Naive thymus-derived CD4-positive, alpha-beta T cell (primary cell): ENCODE measurements at regions not wholly inside any gene's neighbourhood (a gene's known extent, or its start where the extent isn't known, plus 50 kb on each side); places are given as distances from the start of the nearest gene placed in this dataset.

Source experiments
- ATAC-seq: fragments of 150-1000 bp; cut with Tn5 transposase; 2 replicates; pipeline ENCODE4 v1.10.0; 2021; ENCODE audit warnings: mild to moderate bottlenecking, moderate library complexity
- CTCF ChIA-PET: fragments of 350-600 bp; sonication (Branson Sonifier 250); formaldehyde crosslinking; loops from one replicate; lab custom pipeline; 2021; ENCODE audit warnings: antibody characterized with exemption; lab: Charles Lee
- POLR2A ChIA-PET: fragments of 350-600 bp; sonication (Branson Sonifier 250); formaldehyde crosslinking; loops from one replicate; lab custom pipeline; 2021; ENCODE audit warnings: antibody characterized with exemption, inconsistent platforms; lab: Charles Lee
- DNase-seq, 9 donors: peaks; one replicate each; pipeline versions ENCODE4 v3.0.0 to v3.0.0-alpha.2; 2020 to 2022; ENCODE audit warnings: mixed read lengths in 1 of 9
- H3K27ac ChIP-seq: one replicate; pipeline ENCODE4 v1.7.0; 2013; ENCODE audit warnings: mild to moderate bottlenecking, low read depth, low read length, moderate library complexity
- H3K27me3 ChIP-seq, 2 donors: one replicate each; pipeline ENCODE4 v1.7.0; 2013; ENCODE audit warnings: low read length in 2 of 2, mild to moderate bottlenecking in 2 of 2, moderate library complexity in 2 of 2; ENCODE audit not compliant: control insufficient read depth in 2 of 2, insufficient read depth in 2 of 2
- H3K36me3 ChIP-seq, 3 experiments: 1 replicate in 2 of 3; 2 replicates in 1 of 3; pipeline ENCODE4 v1.7.0; 2013; ENCODE audit warnings: low read length in 3 of 3, mild to moderate bottlenecking in 3 of 3, moderate library complexity in 1 of 3; ENCODE audit not compliant: insufficient read depth in 3 of 3, control insufficient read depth in 2 of 3
- H3K4me1 ChIP-seq, 2 donors: one replicate each; pipeline ENCODE4 v1.7.0; 2013; ENCODE audit warnings: low read length in 2 of 2, mild to moderate bottlenecking in 2 of 2, moderate library complexity in 1 of 2; ENCODE audit not compliant: control insufficient read depth in 2 of 2, insufficient read depth in 2 of 2
- H3K4me3 ChIP-seq: 2 replicates; pipeline ENCODE4 v1.7.0; 2013; ENCODE audit warnings: mild to moderate bottlenecking, low read length
- H3K9me3 ChIP-seq, 3 experiments: 1 replicate in 2 of 3; 2 replicates in 1 of 3; pipeline ENCODE4 v1.7.0; 2013; ENCODE audit warnings: low read length in 3 of 3; ENCODE audit not compliant: control insufficient read depth in 2 of 3
- H3K27ac Mint-ChIP-seq, 9 donors: one replicate each; pipeline ENCODE4 v1.8.0; 2020 to 2022; ENCODE audit warnings: mixed read lengths in 9 of 9, mild to moderate bottlenecking in 8 of 9, moderate library complexity in 5 of 9, inconsistent platforms in 2 of 9
- H3K27me3 Mint-ChIP-seq, 5 donors: one replicate each; pipeline ENCODE4 v1.8.0; 2021 to 2022; ENCODE audit warnings: mixed read lengths in 5 of 5, mild to moderate bottlenecking in 1 of 5
- H3K36me3 Mint-ChIP-seq, 5 donors: one replicate each; pipeline ENCODE4 v1.8.0; 2020 to 2022; ENCODE audit warnings: mixed read lengths in 5 of 5, mild to moderate bottlenecking in 3 of 5, inconsistent platforms in 1 of 5
- H3K4me1 Mint-ChIP-seq, 7 donors: one replicate each; pipeline ENCODE4 v1.8.0; 2020 to 2022; ENCODE audit warnings: mixed read lengths in 7 of 7, mild to moderate bottlenecking in 3 of 7, inconsistent platforms in 1 of 7
- H3K4me3 Mint-ChIP-seq, 10 donors: one replicate each; pipeline ENCODE4 v1.8.0; 2020 to 2022; ENCODE audit warnings: mild to moderate bottlenecking in 10 of 10, mixed read lengths in 10 of 10, moderate library complexity in 6 of 10, inconsistent platforms in 2 of 10
- H3K9me3 Mint-ChIP-seq, 11 donors: one replicate each; pipeline ENCODE4 v1.8.0; 2020 to 2022; ENCODE audit warnings: mixed read lengths in 11 of 11, mild to moderate bottlenecking in 4 of 11, inconsistent platforms in 1 of 11, moderate library complexity in 1 of 11
- intact Hi-C, 2 donors: fragments of 100-400 bp; cut with micrococcal nuclease; formaldehyde crosslinking; loops; one replicate each; pipeline ENCODE4 v1.15.1; 2023

GRCh38 chr2:64212801-64213321 is 68.6 kb upstream of the PELI1 start:
- Mint-ChIP-seq H3K27ac (peak overlapping the region in 8 of 9 donors; percentile 67 to 96 (median 92)), H3K4me1 (peaks cover 33 to 76% (median 59%) of the 10 kb centered on the region in 7 donors), H3K4me3 (peak overlapping the region in 5 of 10 donors; percentile 33 to 80 (median 75)), H3K27me3 (no peaks in the 10 kb centered on the region), H3K9me3 (peaks cover 0 to 5% (median 0%) of the 10 kb centered on the region in 11 donors), H3K36me3 (peaks cover 0 to 20% (median 0%) of the 10 kb centered on the region in 5 donors)
- Histone ChIP-seq H3K4me1 (peaks cover 20 to 37% of the 10 kb centered on the region in 2 donors), H3K36me3 (no peaks in the 10 kb centered on the region), H3K27ac (no peak overlapping the region), H3K27me3 (no peaks in the 10 kb centered on the region), H3K4me3 (no peak overlapping the region), H3K9me3 (no peaks in the 10 kb centered on the region)
- POLR2A ChIA-PET = interaction anchor here (0.6 to 1.1 kb wide), 2 partner anchors 16 to 70 kb away, joined by 4 to 5 read pairs; no protein-coding TSS in a partner anchor
- CTCF ChIA-PET = interaction anchor here (0.6 to 1.5 kb wide), 3 partner anchors 115 to 647 kb away, joined by 3 to 4 read pairs (median 4); no protein-coding TSS in a partner anchor
- ATAC-seq = peak; percentile 67
- intact Hi-C loops = loop anchor here in 1 of 2 donors (1.0 to 5.0 kb wide), 7 partner anchors 9 to 356 kb away; no protein-coding TSS in a partner anchor
- DNase-seq = peak in 1 of 9 donors; percentile 54

DNA sequence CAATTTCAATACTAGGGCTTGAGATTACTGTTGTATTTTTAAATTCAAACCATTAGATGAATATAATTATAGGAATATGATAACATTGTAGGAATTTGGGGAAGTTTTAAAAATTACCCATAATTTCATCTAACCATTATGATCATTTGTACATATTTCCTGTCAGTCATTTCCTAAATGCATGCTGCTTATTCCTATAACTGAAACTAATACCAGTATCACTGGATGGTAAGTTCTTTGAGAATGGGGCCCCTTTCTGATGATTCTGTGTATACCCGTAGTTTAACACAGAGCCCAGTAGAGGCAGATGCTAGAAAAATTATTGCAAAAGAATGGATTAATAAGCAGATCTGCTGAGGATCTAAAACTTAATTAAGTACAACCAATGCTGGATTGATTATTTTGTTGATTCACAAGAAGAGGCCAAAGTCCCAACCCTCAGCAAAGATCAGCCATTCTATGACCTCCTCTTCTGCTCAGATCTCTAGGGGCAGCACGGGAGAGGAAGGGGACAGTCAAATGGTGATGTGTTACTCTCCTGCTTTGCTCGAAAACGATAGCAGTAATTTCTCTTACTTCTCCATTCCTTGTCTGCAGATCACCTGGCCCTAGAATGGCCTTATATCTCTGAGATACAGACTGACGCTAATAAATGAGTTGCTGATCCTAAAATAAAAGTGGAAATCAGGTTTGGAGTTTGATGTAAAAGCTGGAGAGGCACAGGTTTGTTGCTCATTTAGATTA is 69.5 kb upstream of the PELI1 start:
- CTCF ChIA-PET = interaction anchor here (0.7 to 1.7 kb wide), 3 partner anchors 10 to 114 kb away, joined by 3 to 5 read pairs (median 4); no protein-coding TSS in a partner anchor
- no peaks in the 10 kb centered on the region for H3K36me3 ChIP-seq
- Mint-ChIP-seq H3K4me1 (peaks cover 29 to 74% (median 63%) of the 10 kb centered on the region in 7 donors), H3K36me3 (peaks cover 0 to 20% (median 0%) of the 10 kb centered on the region in 5 donors), H3K27me3 (no peaks in the 10 kb centered on the region), H3K9me3 (peaks cover 0 to 5% (median 0%) of the 10 kb centered on the region in 11 donors), H3K4me3 (peak overlapping the region; percentile 35 to 89 (median 71)), H3K27ac (peak overlapping the region; percentile 78 to 96 (median 93))
- no peaks in the 10 kb centered on the region for H3K27me3 ChIP-seq
- H3K9me3 ChIP-seq = no peaks in the 10 kb centered on the region
- H3K27ac ChIP-seq = peak overlapping the region; percentile 68
- H3K4me3 ChIP-seq = peak overlapping the region; percentile 11
- H3K4me1 ChIP-seq = peaks cover 20 to 37% of the 10 kb centered on the region in 2 donors
- intact Hi-C loops = loop anchor here (1.0 to 5.0 kb wide), 9 partner anchors 9 to 357 kb away; partner anchors contain the start of gene PELI1 (in 1 of the 2)
- POLR2A ChIA-PET = interaction anchor here (0.5 to 2.9 kb wide), 8 partner anchors 10 to 198 kb away, joined by 3 to 17 read pairs (median 5); no protein-coding TSS in a partner anchor
- peak; percentile 19 for ATAC-seq
- DNase-seq = no peak

DNA sequence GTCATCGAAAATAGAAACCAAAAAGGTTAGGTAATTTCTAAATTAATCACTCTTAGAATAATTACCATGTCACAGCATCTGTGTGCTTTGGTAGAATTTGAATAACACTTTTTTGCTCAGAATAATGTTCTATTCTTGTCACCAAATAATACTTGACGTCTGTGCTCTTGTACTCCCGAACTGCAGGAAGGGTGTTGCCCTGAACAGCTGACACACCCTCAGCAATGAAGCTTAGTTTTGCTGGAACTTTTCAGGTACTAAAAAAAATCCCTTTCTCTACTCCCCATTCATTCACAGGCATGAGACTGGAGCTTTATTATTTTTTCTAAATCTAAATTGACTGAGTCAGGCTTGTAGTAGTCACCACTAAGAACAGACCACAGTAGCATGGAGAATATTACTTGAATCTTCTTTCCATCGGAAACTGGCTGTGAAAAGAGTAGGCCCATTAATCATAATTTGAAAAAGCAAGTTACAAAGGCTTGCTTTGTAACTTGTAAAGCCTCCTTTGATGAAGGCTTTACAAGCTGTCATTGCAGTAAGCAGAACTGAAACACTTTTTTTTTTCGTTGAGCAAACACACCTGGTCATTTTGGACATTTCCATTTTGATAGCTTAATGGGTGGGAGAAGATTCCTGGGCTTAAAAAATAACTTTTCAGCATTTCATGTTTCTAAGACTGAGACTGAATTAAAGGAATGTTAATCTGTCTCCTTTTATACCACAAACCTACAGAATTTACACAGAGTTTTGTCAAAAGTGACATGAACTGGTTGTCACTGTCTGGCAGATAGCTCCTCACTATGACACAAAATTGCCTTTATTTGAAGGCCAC is 70.3 kb upstream of the PELI1 start:
- Mint-ChIP-seq H3K36me3 (peaks cover 0 to 20% (median 0%) of the 10 kb centered on the region in 5 donors), H3K27me3 (no peaks in the 10 kb centered on the region), H3K9me3 (peaks cover 0 to 5% (median 0%) of the 10 kb centered on the region in 11 donors), H3K27ac (peak overlapping the region; percentile 78 to 96 (median 93)), H3K4me3 (peak overlapping the region; percentile 35 to 89 (median 71)), H3K4me1 (peaks cover 24 to 69% (median 55%) of the 10 kb centered on the region in 7 donors)
- Histone ChIP-seq H3K4me1 (peaks cover 20 to 37% of the 10 kb centered on the region in 2 donors), H3K4me3 (peak overlapping the region; percentile 11), H3K9me3 (no peaks in the 10 kb centered on the region), H3K27ac (peak overlapping the region; percentile 68), H3K27me3 (no peaks in the 10 kb centered on the region), H3K36me3 (no peaks in the 10 kb centered on the region)
- intact Hi-C loops = loop anchor here (1.0 to 5.0 kb wide), 6 partner anchors 9 to 70 kb away; partner anchors contain the start of gene PELI1 (in 1 of the 2)
- CTCF ChIA-PET = interaction anchor here (0.7 to 1.7 kb wide), 7 partner anchors 9 to 393 kb away, joined by 3 to 5 read pairs (median 4); no protein-coding TSS in a partner anchor
- POLR2A ChIA-PET = interaction anchor here (0.5 to 2.9 kb wide), 12 partner anchors 9 to 199 kb away, joined by 3 to 17 read pairs (median 4); no protein-coding TSS in a partner anchor
- DNase-seq (peak in 7 of 9 donors; percentile 60 to 82 (median 73)), ATAC-seq (peak; percentile 73)

GRCh38 chr2:64217198-64217869 is 73.1 kb upstream of the PELI1 start:
- H3K4me3 Mint-ChIP-seq = no peak overlapping the region
- intact Hi-C loops = no loop called here
- H3K27me3 Mint-ChIP-seq = no peaks in the 10 kb centered on the region
- POLR2A ChIA-PET = interaction anchor here (0.7 to 1.3 kb wide), 2 partner anchors 9 to 11 kb away, joined by 3 to 5 read pairs; no protein-coding TSS in a partner anchor
- peaks cover 21 to 78% (median 47%) of the 10 kb centered on the region in 7 donors for H3K4me1 Mint-ChIP-seq
- no peak overlapping the region for H3K27ac ChIP-seq
- H3K27ac Mint-ChIP-seq = peak overlapping the region in 6 of 9 donors; percentile 52 to 96 (median 74)
- H3K9me3 ChIP-seq = no peaks in the 10 kb centered on the region
- H3K36me3 Mint-ChIP-seq = peaks cover 0 to 11% (median 0%) of the 10 kb centered on the region in 5 donors
- CTCF ChIA-PET = interaction anchor here (1.6 kb wide), 1 partner anchor 11 kb away, joined by 6 read pairs; no protein-coding TSS in a partner anchor
- H3K4me1 ChIP-seq = peaks cover 20 to 39% of the 10 kb centered on the region in 2 donors
- DNase-seq (no peak), ATAC-seq (no peak)
- peaks cover 0 to 5% (median 0%) of the 10 kb centered on the region in 11 donors for H3K9me3 Mint-ChIP-seq
- H3K27me3 ChIP-seq = no peaks in the 10 kb centered on the region
- H3K36me3 ChIP-seq = no peaks in the 10 kb centered on the region
- no peak overlapping the region for H3K4me3 ChIP-seq

DNA sequence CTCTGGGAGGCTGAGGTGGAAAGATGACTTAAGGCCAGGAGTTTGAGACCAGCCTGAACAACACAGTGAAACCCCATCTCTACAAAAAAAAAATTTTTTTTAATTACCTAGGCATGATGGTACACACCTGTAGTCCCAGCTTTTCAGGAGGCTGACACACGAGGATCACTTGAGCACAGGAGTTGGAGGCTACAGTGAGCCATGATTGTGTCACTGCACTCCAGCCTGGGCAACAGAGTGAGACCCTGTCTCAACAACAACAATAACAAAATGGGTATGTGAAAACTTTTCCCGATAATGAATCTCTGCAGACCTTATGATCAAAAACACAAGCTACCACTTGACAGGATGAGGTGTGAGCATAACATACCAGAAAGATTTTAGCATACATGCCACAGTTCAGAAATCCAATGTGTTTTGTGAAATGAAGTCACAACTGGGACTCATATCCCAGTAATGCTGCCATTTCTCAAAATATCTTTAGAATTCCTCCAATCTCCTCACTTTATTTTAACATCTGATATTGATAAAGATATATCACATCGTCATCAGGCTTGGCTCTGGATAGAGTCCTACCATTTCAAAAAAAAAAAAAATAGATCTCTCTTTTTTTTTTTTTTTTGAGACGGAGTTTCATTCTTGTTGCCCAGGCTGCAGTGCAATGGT is 74.0 kb upstream of the PELI1 start:
- Mint-ChIP-seq H3K4me3 (no peak overlapping the region), H3K27me3 (no peaks in the 10 kb centered on the region), H3K9me3 (peaks cover 0 to 5% (median 0%) of the 10 kb centered on the region in 11 donors), H3K36me3 (peaks cover 0 to 14% (median 0%) of the 10 kb centered on the region in 5 donors), H3K4me1 (peaks cover 25 to 81% (median 51%) of the 10 kb centered on the region in 7 donors), H3K27ac (peak overlapping the region in 6 of 9 donors; percentile 52 to 93 (median 66))
- intact Hi-C loops = no loop called here
- H3K27ac ChIP-seq = no peak overlapping the region
- H3K36me3 ChIP-seq = no peaks in the 10 kb centered on the region
- peaks cover 20 to 34% of the 10 kb centered on the region in 2 donors for H3K4me1 ChIP-seq
- H3K4me3 ChIP-seq = no peak overlapping the region
- no peaks in the 10 kb centered on the region for H3K27me3 ChIP-seq
- H3K9me3 ChIP-seq = no peaks in the 10 kb centered on the region
- DNase-seq (no peak), ATAC-seq (no peak)
- ChIA-PET POLR2A (interaction anchor here (0.7 to 1.7 kb wide), 2 partner anchors 10 kb away, joined by 3 to 9 read pairs; no protein-coding TSS in a partner anchor), CTCF (interaction anchor here (1.6 kb wide), 1 partner anchor 10 kb away, joined by 6 read pairs; no protein-coding TSS in a partner anchor)
